ENCODE measurements at regions not wholly inside any gene's neighbourhood (a gene's known extent, or its start where the extent isn't known, plus 50 kb on each side); places are given as distances from the start of the nearest gene placed in this dataset.

GRCh38 chr9:72445306-72445995, 76.0 kb upstream of the TMC1 start:
- Histone ChIP-seq H3K4me3 (ENCODE audit: low read length) (no peak overlapping the region), H3K27me3 (ENCODE audit: control insufficient read depth in 1 of 2, insufficient read depth in 2 of 2, low read length in 2 of 2) (no peaks in the 10 kb centered on the region), H3K9me3 (ENCODE audit: control insufficient read depth in 1 of 2, insufficient read depth in 1 of 2, low read length in 2 of 2) (no peaks in the 10 kb centered on the region), H3K36me3 (ENCODE audit: insufficient read depth, low read length) (no peaks in the 10 kb centered on the region), H3K27ac (ENCODE audit: low read depth in 1 of 2, low read length in 2 of 2) (no peak overlapping the region), H3K4me1 (ENCODE audit: insufficient read depth, low read length) (peaks cover 13% of the 10 kb centered on the region)
- Mint-ChIP-seq H3K27ac (no peak overlapping the region), H3K4me3 (no peak overlapping the region), H3K36me3 (ENCODE audit: low read depth) (no peaks in the 10 kb centered on the region), H3K27me3 (no peaks in the 10 kb centered on the region), H3K4me1 (ENCODE audit: low read depth) (peaks cover 24% of the 10 kb centered on the region), H3K9me3 (no peaks in the 10 kb centered on the region)
- no peak for ATAC-seq (ENCODE audit: poor library complexity)
- TF ChIP-seq CTCF (IDR thresholded peaks at IDR 0.05), result no peak
- peak in 1 of 14 experiments; percentile 11 for DNase-seq
- intact Hi-C loops (cut with DNase I, micrococcal nuclease), result loop anchor here (5.0 to 10.0 kb wide), 2 partner anchors 77 to 81 kb away; partner anchors contain the start of genes TMC1 (in 1 of the 2) and ZFAND5 (in 1 of the 2)
- ChIA-PET CTCF (interaction anchor here (0.6 kb wide), 1 partner anchor 35 kb away, joined by 3 read pairs; no protein-coding TSS in a partner anchor), POLR2A (no interaction called here)

DNA sequence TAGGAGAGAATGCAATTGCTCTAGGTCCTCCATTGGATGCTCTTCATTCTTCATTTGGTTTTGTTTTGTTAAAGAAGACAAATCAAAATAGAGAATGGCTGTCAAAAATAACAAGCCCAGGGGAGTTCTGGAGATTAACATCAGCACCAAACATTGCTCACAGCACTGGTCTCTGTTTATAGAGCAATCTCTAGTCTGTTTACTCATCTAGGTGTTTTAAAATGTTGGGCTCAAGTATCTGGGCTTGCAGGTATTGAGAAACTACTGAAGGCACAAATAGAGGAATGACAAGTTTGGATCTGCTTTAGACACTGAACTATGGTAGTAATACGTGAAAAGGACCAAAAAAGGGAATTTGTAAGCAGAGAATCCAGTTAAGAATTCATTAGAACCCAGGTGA, 77.0 kb upstream of the TMC1 start:
- no peak overlapping the region for H3K27ac Mint-ChIP-seq
- peaks cover 13% of the 10 kb centered on the region for H3K4me1 ChIP-seq (ENCODE audit: insufficient read depth, low read length)
- H3K36me3 ChIP-seq (ENCODE audit: insufficient read depth, low read length), result no peaks in the 10 kb centered on the region
- H3K4me3 Mint-ChIP-seq, result no peak overlapping the region
- no peak overlapping the region for H3K4me3 ChIP-seq (ENCODE audit: low read length)
- intact Hi-C loops (cut with DNase I, micrococcal nuclease), result loop anchor here (5.0 to 10.0 kb wide), 3 partner anchors 77 to 148 kb away; partner anchors contain the start of gene ZFAND5 (in 2 of the 2)
- CTCF ChIA-PET, result no interaction called here
- DNase-seq (no peak), ATAC-seq (ENCODE audit: poor library complexity) (no peak)
- H3K27ac ChIP-seq (ENCODE audit: low read depth in 1 of 2, low read length in 2 of 2), result no peak overlapping the region
- no peaks in the 10 kb centered on the region for H3K9me3 ChIP-seq (ENCODE audit: control insufficient read depth in 1 of 2, insufficient read depth in 1 of 2, low read length in 2 of 2)
- H3K27me3 Mint-ChIP-seq, result no peaks in the 10 kb centered on the region
- H3K36me3 Mint-ChIP-seq (ENCODE audit: low read depth), result no peaks in the 10 kb centered on the region
- peaks cover 24% of the 10 kb centered on the region for H3K4me1 Mint-ChIP-seq (ENCODE audit: low read depth)
- POLR2A ChIA-PET, result interaction anchor here (1.2 to 1.9 kb wide), 2 partner anchors 14 to 79 kb away, joined by 5 to 15 read pairs; partner anchors contain the start of gene ZFAND5
- TF ChIP-seq CTCF (IDR thresholded peaks at IDR 0.05), result no peak
- no peaks in the 10 kb centered on the region for H3K27me3 ChIP-seq (ENCODE audit: control insufficient read depth in 1 of 2, insufficient read depth in 2 of 2, low read length in 2 of 2)
- no peaks in the 10 kb centered on the region for H3K9me3 Mint-ChIP-seq

GRCh38 chr9:72443855-72444254, 77.6 kb upstream of the TMC1 start:
- peaks cover 24% of the 10 kb centered on the region for H3K4me1 Mint-ChIP-seq (ENCODE audit: low read depth)
- Histone ChIP-seq H3K9me3 (ENCODE audit: control insufficient read depth in 1 of 2, insufficient read depth in 1 of 2, low read length in 2 of 2) (no peaks in the 10 kb centered on the region), H3K4me1 (ENCODE audit: insufficient read depth, low read length) (peaks cover 13% of the 10 kb centered on the region), H3K27ac (ENCODE audit: low read depth in 1 of 2, low read length in 2 of 2) (no peak overlapping the region), H3K27me3 (ENCODE audit: control insufficient read depth in 1 of 2, insufficient read depth in 2 of 2, low read length in 2 of 2) (no peaks in the 10 kb centered on the region), H3K36me3 (ENCODE audit: insufficient read depth, low read length) (no peaks in the 10 kb centered on the region), H3K4me3 (ENCODE audit: low read length) (no peak overlapping the region)
- intact Hi-C loops (cut with DNase I, micrococcal nuclease), result loop anchor here (5.0 to 10.0 kb wide), 3 partner anchors 77 to 148 kb away; partner anchors contain the start of gene ZFAND5 (in 2 of the 2)
- peak overlapping the region; percentile 31 for H3K27ac Mint-ChIP-seq
- CTCF ChIA-PET, result no interaction called here
- H3K4me3 Mint-ChIP-seq, result no peak overlapping the region
- no peak for TF ChIP-seq CTCF (IDR thresholded peaks at IDR 0.05)
- ATAC-seq (ENCODE audit: poor library complexity), result peak; percentile 56
- no peaks in the 10 kb centered on the region for H3K27me3 Mint-ChIP-seq
- no peaks in the 10 kb centered on the region for H3K9me3 Mint-ChIP-seq
- no peaks in the 10 kb centered on the region for H3K36me3 Mint-ChIP-seq (ENCODE audit: low read depth)
- POLR2A ChIA-PET, result interaction anchor here (0.7 to 1.9 kb wide), 3 partner anchors 15 to 81 kb away, joined by 4 to 15 read pairs (median 5); partner anchors contain the start of gene ZFAND5
- peak in 4 of 14 experiments; percentile 21 to 65 (median 52) for DNase-seq
